HG03521 (cell line): ENCODE measurements at regions not wholly inside any gene's neighbourhood (a gene's known extent, or its start where the extent isn't known, plus 50 kb on each side); places are given as distances from the start of the nearest gene placed in this dataset.

Experiments
- ATAC-seq: cut with Tn5 transposase; IDR thresholded peaks from one replicate; pipeline ENCODE4 v1.9.1; 2021; ENCODE audit warnings: mild to moderate bottlenecking, moderate library complexity; ENCODE audit not compliant: unreplicated experiment

GRCh38 chr20:23282111-23282510 is 68.5 kb upstream of the NXT1 start:
- no peak for ATAC-seq

GRCh38 chr20:23279836-23280235 is 70.8 kb upstream of the NXT1 start:
- no peak for ATAC-seq

- ATAC-seq: no peak
Measured at GRCh38 chr20:23278172-23278571, 72.4 kb upstream of the NXT1 start.

GRCh38 chr20:23277316-23277715 is 73.3 kb upstream of the NXT1 start:
- ATAC-seq: no peak

- no peak for ATAC-seq
Measured at GRCh38 chr20:23273776-23274175, 76.8 kb upstream of the NXT1 start.

GRCh38 chr20:23272176-23273029 is 78.2 kb upstream of the NXT1 start:
- ATAC-seq: no peak

GRCh38 chr20:23270382-23270911 is 80.1 kb upstream of the NXT1 start:
- no peak for ATAC-seq

- ATAC-seq: no peak
Measured at GRCh38 chr20:23269954-23270353, 80.6 kb upstream of the NXT1 start.

GRCh38 chr20:23268792-23269354 is 81.7 kb upstream of the NXT1 start:
- no peak for ATAC-seq

- no peak for ATAC-seq
Measured at GRCh38 chr20:23267909-23268308, 82.7 kb upstream of the NXT1 start.

GRCh38 chr20:23266530-23267398 is 83.8 kb upstream of the NXT1 start:
- ATAC-seq: no peak

GRCh38 chr20:23265226-23265625 is 85.4 kb upstream of the NXT1 start:
- ATAC-seq: no peak

GRCh38 chr20:23264545-23264944 is 86.0 kb upstream of the NXT1 start:
- no peak for ATAC-seq

GRCh38 chr20:23260181-23260840 is 90.3 kb upstream of the NXT1 start:
- ATAC-seq: no peak

- ATAC-seq: no peak
Measured at GRCh38 chr20:23258747-23259121, 91.9 kb upstream of the NXT1 start.

- ATAC-seq: no peak
Measured at GRCh38 chr20:23257848-23258746, 92.5 kb upstream of the NXT1 start.

GRCh38 chr20:23257106-23257761 is 93.4 kb upstream of the NXT1 start:
- no peak for ATAC-seq

GRCh38 chr20:23255716-23256385 is 94.7 kb upstream of the NXT1 start:
- no peak for ATAC-seq

GRCh38 chr20:23255106-23255505 is 95.5 kb upstream of the NXT1 start:
- ATAC-seq: no peak
